ENCODE measurements at regions not wholly inside any gene's neighbourhood (a gene's known extent, or its start where the extent isn't known, plus 50 kb on each side); places are given as distances from the start of the nearest gene placed in this dataset.

GRCh38 chr7:42699380-42700178, 212.3 kb downstream of the C7orf25 start:
- TF ChIP-seq CTCF (IDR thresholded peaks at IDR 0.05) (no peak), POLR2A (IDR thresholded peaks at IDR 0.05) (no peak)
